IMR-90 (cell line): ENCODE measurements at regions not wholly inside any gene's neighbourhood (a gene's known extent, or its start where the extent isn't known, plus 50 kb on each side); places are given as distances from the start of the nearest gene placed in this dataset.

Source experiments
- ATAC-seq: fragments of 200-7000 bp; cut with Tn5 transposase; 2 replicates; pipeline ENCODE4 v1.9.1; 2020; ENCODE audit warnings: low read depth, mild to moderate bottlenecking, moderate library complexity
- BruUV-seq: library from RNA; stranded (reverse); fragments of 400-500 nt; replicated peaks from 2 replicates; lab custom pipeline; 2021; lab: Mats Ljungman, UMichigan
- CTCF ChIA-PET: fragments of 300-600 bp; formaldehyde crosslinking; extraction: SDS; loops from one replicate; lab custom pipeline; 2021; ENCODE audit warnings: antibody characterized with exemption; lab: Yijun Ruan, JAX
- POLR2A ChIA-PET: fragments of 300-600 bp; sonication (Branson Sonifier 250); formaldehyde crosslinking; loops from one replicate; lab custom pipeline; 2022; ENCODE audit warnings: antibody characterized with exemption; ENCODE audit not compliant: unreplicated experiment; lab: Charles Lee
- DNase-seq: peaks from one replicate; pipeline ENCODE4 v3.0.0; 2013
- H2AFZ ChIP-seq: replicated peaks from 2 replicates; pipeline ENCODE3; 2013; ENCODE audit warnings: low read length, mild to moderate bottlenecking; ENCODE audit not compliant: poor library complexity
- H2AK5ac ChIP-seq: 2 replicates; pipeline ENCODE4 v1.6.1; 2013; ENCODE audit warnings: low read depth, low read length, inconsistent platforms
- H2AK9ac ChIP-seq: replicated peaks from 2 replicates; pipeline ENCODE3; 2013; ENCODE audit warnings: mild to moderate bottlenecking, low read depth, low read length, moderate library complexity; ENCODE audit not compliant: poor library complexity
- H2BK120ac ChIP-seq: 2 replicates; pipeline ENCODE4 v1.6.1; 2013; ENCODE audit warnings: low read depth, low read length, inconsistent platforms
- H2BK15ac ChIP-seq: 3 replicates; pipeline ENCODE4 v1.6.1; 2013; ENCODE audit warnings: low read depth, low read length, inconsistent platforms
- H2BK20ac ChIP-seq: 2 replicates; pipeline ENCODE4 v1.6.1; 2013; ENCODE audit warnings: low read depth, mild to moderate bottlenecking, inconsistent platforms, low read length, moderate library complexity
- H2BK5ac ChIP-seq: 2 replicates; pipeline ENCODE4 v1.6.1; 2013; ENCODE audit warnings: mild to moderate bottlenecking, low read depth, low read length, inconsistent platforms; ENCODE audit not compliant: poor library complexity, severe bottlenecking
- H3K14ac ChIP-seq: replicated peaks from 2 replicates; pipeline ENCODE4 v1.6.1; 2013; ENCODE audit warnings: low read depth, low read length, inconsistent platforms
- H3K18ac ChIP-seq: 2 replicates; pipeline ENCODE4 v1.6.1; 2013; ENCODE audit warnings: low read depth, low read length, control low read depth
- H3K23ac ChIP-seq: 2 replicates; pipeline ENCODE4 v1.6.1; 2013; ENCODE audit warnings: low read depth, low read length, inconsistent platforms
- H3K27ac ChIP-seq: 2 replicates; pipeline ENCODE4 v1.5.1; 2013; ENCODE audit warnings: mild to moderate bottlenecking, control low read depth, low read length; ENCODE audit not compliant: insufficient read depth
- H3K27me3 ChIP-seq: 2 replicates; pipeline ENCODE4 v1.6.1; 2013; ENCODE audit warnings: low read length; ENCODE audit not compliant: control insufficient read depth, insufficient read depth
- H3K36me3 ChIP-seq: 2 replicates; pipeline ENCODE4 v1.6.1; 2013; ENCODE audit warnings: low read length, mixed read lengths; ENCODE audit not compliant: control insufficient read depth, insufficient read depth
- H3K4ac ChIP-seq: 2 replicates; pipeline ENCODE4 v1.6.1; 2013; ENCODE audit warnings: low read depth, low read length, inconsistent platforms
- H3K4me1 ChIP-seq: 2 replicates; pipeline ENCODE4 v1.6.1; 2013; ENCODE audit warnings: low read length, mixed read lengths; ENCODE audit not compliant: control insufficient read depth, insufficient read depth
- H3K4me2 ChIP-seq: 2 replicates; pipeline ENCODE4 v1.6.1; 2013; ENCODE audit warnings: low read depth, mild to moderate bottlenecking, control low read depth, low read length, moderate library complexity
- H3K4me3 ChIP-seq: 2 replicates; pipeline ENCODE4 v1.5.1; 2013; ENCODE audit warnings: low read depth, mild to moderate bottlenecking, control low read depth, low read length, moderate library complexity; ENCODE audit not compliant: insufficient read depth
- H3K56ac ChIP-seq: 2 replicates; pipeline ENCODE4 v1.6.1; 2013; ENCODE audit warnings: low read length, inconsistent platforms; ENCODE audit not compliant: insufficient read depth; ENCODE audit errors: extremely low read depth
- H3K79me1 ChIP-seq, 2 experiments: 2 replicates each; pipeline ENCODE4 v1.6.1; 2013; ENCODE audit warnings: low read length in 2 of 2, inconsistent platforms in 1 of 2, low read depth in 1 of 2
- H3K9ac ChIP-seq: 2 replicates; pipeline ENCODE4 v1.6.1; 2013; ENCODE audit warnings: low read depth, low read length, control low read depth
- H3K9me1 ChIP-seq: 2 replicates; pipeline ENCODE4 v1.6.1; 2013; ENCODE audit warnings: low read length, inconsistent platforms; ENCODE audit not compliant: insufficient read depth
- H3K9me3 ChIP-seq: 2 replicates; pipeline ENCODE4 v1.6.1; 2013; ENCODE audit warnings: low read length; ENCODE audit not compliant: control insufficient read depth, insufficient read depth
- H4K20me1 ChIP-seq: 2 replicates; pipeline ENCODE4 v1.6.1; 2013; ENCODE audit warnings: low read length, inconsistent platforms; ENCODE audit not compliant: insufficient read depth
- H4K5ac ChIP-seq: 2 replicates; pipeline ENCODE4 v1.6.1; 2013; ENCODE audit warnings: mild to moderate bottlenecking, low read depth, low read length, control low read depth
- H4K8ac ChIP-seq, 2 experiments: 2 replicates each; pipeline ENCODE4 v1.6.1; 2013; ENCODE audit warnings: low read depth in 2 of 2, low read length in 2 of 2, control low read depth in 1 of 2, inconsistent platforms in 1 of 2
- H4K91ac ChIP-seq: 2 replicates; pipeline ENCODE4 v1.6.1; 2013; ENCODE audit warnings: low read depth, low read length, inconsistent platforms; ENCODE audit not compliant: insufficient read depth
- BHLHE40 ChIP-seq: fragments of 150-350 bp; IDR thresholded peaks from 2 replicates; pipeline ENCODE4 v1.6.1; 2016; ENCODE audit warnings: mild to moderate bottlenecking, low read depth, low read length
- CHD1 ChIP-seq: IDR thresholded peaks from 2 replicates; pipeline ENCODE4 v1.6.1; 2012; ENCODE audit warnings: low read depth, low read length, improper control_type of control experiment
- FOS ChIP-seq: fragments of 150-350 bp; IDR thresholded peaks from 2 replicates; pipeline ENCODE4 v1.6.1; 2016; ENCODE audit warnings: low read depth, low read length
- MAFK ChIP-seq: IDR thresholded peaks from 2 replicates; pipeline ENCODE4 v1.6.1; 2012; ENCODE audit warnings: low read depth, low read length, improper control_type of control experiment
- MAZ ChIP-seq: IDR thresholded peaks from 2 replicates; pipeline ENCODE4 v1.6.1; 2012; ENCODE audit warnings: low read depth, mild to moderate bottlenecking, low read length, improper control_type of control experiment, moderate library complexity, borderline replicate concordance
- NFE2L2 ChIP-seq: fragments of 150-350 bp; IDR thresholded peaks from 2 replicates; pipeline ENCODE4 v1.6.1; 2016; ENCODE audit warnings: low read depth, mild to moderate bottlenecking, low read length
- POLR2A ChIP-seq: IDR thresholded peaks from 2 replicates; pipeline ENCODE4 v1.6.1; 2012; ENCODE audit warnings: mild to moderate bottlenecking, low read depth, low read length
- RAD21 ChIP-seq: IDR thresholded peaks from 2 replicates; pipeline ENCODE4 v1.6.1; 2012; ENCODE audit warnings: low read length, improper control_type of control experiment
- WGBS, 2 experiments: methylation state at CpG; one replicate each; pipeline versions ENCODE4 v1.1.5 to v1.1.7; 2013; ENCODE audit warnings: missing lambda C conversion rate in 2 of 2; ENCODE audit not compliant: insufficient read length in 1 of 2; ENCODE audit errors: extremely low coverage in 2 of 2; 5-methylcytosine and 5-hydroxymethylcytosine counted together
- dilution Hi-C: fragments of 300-500 bp; cut with HindIII; formaldehyde crosslinking; loops from one replicate; pipeline ENCODE4 v1.14.3; 2018; ENCODE audit warnings: low sequenced_read_pairs; ENCODE audit not compliant: unreplicated experiment
- in situ Hi-C: fragments of 300-500 bp; cut with MboI; formaldehyde crosslinking; loops from 3 replicates; pipeline ENCODE4 v1.14.3; 2019; ENCODE audit warnings: low sequenced_read_pairs, inconsistent platforms, mixed read lengths
- intact Hi-C: fragments of 100-400 bp; cut with micrococcal nuclease; formaldehyde crosslinking; loops from 2 replicates; pipeline ENCODE4 v1.10.0; 2022

DNA sequence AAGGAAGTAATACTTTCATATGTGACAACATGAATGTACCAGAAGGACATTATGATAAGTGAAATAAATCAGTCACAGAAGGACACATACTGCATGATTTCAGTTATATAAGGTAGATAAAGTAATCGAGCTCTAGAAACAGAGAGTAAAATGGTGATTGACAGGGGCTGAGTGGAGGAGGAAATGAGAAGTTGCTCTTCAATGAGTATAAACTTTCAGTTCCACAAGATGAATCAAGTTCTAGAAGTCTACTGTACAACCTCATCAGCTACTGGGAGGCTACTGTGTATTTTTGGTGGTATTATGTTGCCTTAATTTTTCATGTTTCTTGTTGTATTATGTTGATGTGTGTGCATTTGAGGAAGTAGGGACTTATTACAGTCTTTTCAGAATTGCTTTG is 270.9 kb upstream of the GRIA3 start:
- no peak for DNase-seq
- ATAC-seq: no peak
- no peak overlapping the region for H3K4me3 ChIP-seq
- POLR2A ChIA-PET: no interaction called here
- H3K27ac ChIP-seq: no peak overlapping the region
- dilution Hi-C loops (no loop called here), in situ Hi-C loops (no loop called here), intact Hi-C loops (no loop called here)
- H2BK20ac ChIP-seq: no peak overlapping the region
- H3K4ac ChIP-seq: no peak overlapping the region
- H4K20me1 ChIP-seq: no peaks in the 10 kb centered on the region
- no peak overlapping the region for H2BK15ac ChIP-seq
- CTCF ChIA-PET: no interaction called here
- H2AFZ ChIP-seq: no peak overlapping the region
- no CpG with 5 or more reads among the region's 1 CpG for WGBS, 2 experiments
- no peak overlapping the region for H2AK9ac ChIP-seq
- H2BK5ac ChIP-seq: no peak overlapping the region
- H4K5ac ChIP-seq: no peak overlapping the region
- no peak overlapping the region for H3K14ac ChIP-seq
- TF ChIP-seq RAD21 (no peak), MAFK (no peak), MAZ (no peak), CHD1 (no peak), NFE2L2 (no peak), BHLHE40 (no peak), POLR2A (no peak), FOS (no peak)
- H3K56ac ChIP-seq: no peak overlapping the region
- H3K9ac ChIP-seq: no peak overlapping the region
- H3K4me1 ChIP-seq: no peaks in the 10 kb centered on the region
- no peak overlapping the region for H2AK5ac ChIP-seq
- no peaks in the 10 kb centered on the region for H3K27me3 ChIP-seq
- H2BK120ac ChIP-seq: no peak overlapping the region
- H3K4me2 ChIP-seq: no peak overlapping the region
- H3K36me3 ChIP-seq: no peaks in the 10 kb centered on the region
- no peak overlapping the region for H3K18ac ChIP-seq
- H3K9me1 ChIP-seq: no peaks in the 10 kb centered on the region
- BruUV-seq: no TSS peak
- H4K8ac ChIP-seq: no peak overlapping the region
- H3K79me1 ChIP-seq: no peaks in the 10 kb centered on the region
- H3K9me3 ChIP-seq: peaks cover 7% of the 10 kb centered on the region; the same call in 1 of the 2 replicates
- no peak overlapping the region for H3K23ac ChIP-seq
- no peak overlapping the region for H4K91ac ChIP-seq
